ENCODE measurements at regions not wholly inside any gene's neighbourhood (a gene's known extent, or its start where the extent isn't known, plus 50 kb on each side); places are given as distances from the start of the nearest gene placed in this dataset.

- TF ChIP-seq CTCF (IDR thresholded peaks at IDR 0.05) (no peak), POLR2A (IDR thresholded peaks at IDR 0.05) (no peak)
Measured at GRCh38 chr7:41885078-41885477, 182.2 kb upstream of the INHBA start.

Data from Peyer's patch (tissue), 4 donors.